NB4 (cell line): ENCODE measurements at regions not wholly inside any gene's neighbourhood (a gene's known extent, or its start where the extent isn't known, plus 50 kb on each side); places are given as distances from the start of the nearest gene placed in this dataset.

Source experiments
- POLR2A ChIP-seq: IDR thresholded peaks from 2 replicates; pipeline ENCODE4 v1.6.1; 2011; ENCODE audit warnings: mild to moderate bottlenecking; ENCODE audit not compliant: insufficient read length; ENCODE audit errors: extremely low read depth
- TF ChIP-seq, protein P1 (sequence below): IDR thresholded peaks from one replicate; pipeline ENCODE4 v1.5.1; 2012; ENCODE audit warnings: low read depth, low read length

- TF ChIP-seq, protein P1, sequence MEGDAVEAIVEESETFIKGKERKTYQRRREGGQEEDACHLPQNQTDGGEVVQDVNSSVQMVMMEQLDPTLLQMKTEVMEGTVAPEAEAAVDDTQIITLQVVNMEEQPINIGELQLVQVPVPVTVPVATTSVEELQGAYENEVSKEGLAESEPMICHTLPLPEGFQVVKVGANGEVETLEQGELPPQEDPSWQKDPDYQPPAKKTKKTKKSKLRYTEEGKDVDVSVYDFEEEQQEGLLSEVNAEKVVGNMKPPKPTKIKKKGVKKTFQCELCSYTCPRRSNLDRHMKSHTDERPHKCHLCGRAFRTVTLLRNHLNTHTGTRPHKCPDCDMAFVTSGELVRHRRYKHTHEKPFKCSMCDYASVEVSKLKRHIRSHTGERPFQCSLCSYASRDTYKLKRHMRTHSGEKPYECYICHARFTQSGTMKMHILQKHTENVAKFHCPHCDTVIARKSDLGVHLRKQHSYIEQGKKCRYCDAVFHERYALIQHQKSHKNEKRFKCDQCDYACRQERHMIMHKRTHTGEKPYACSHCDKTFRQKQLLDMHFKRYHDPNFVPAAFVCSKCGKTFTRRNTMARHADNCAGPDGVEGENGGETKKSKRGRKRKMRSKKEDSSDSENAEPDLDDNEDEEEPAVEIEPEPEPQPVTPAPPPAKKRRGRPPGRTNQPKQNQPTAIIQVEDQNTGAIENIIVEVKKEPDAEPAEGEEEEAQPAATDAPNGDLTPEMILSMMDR = no peak
- TF ChIP-seq POLR2A = no peak
Measured at GRCh38 chr3:128550113-128550440, 57.1 kb upstream of the GATA2 start.
